Fibroblast of peridontal ligament (primary cell): ENCODE measurements at regions not wholly inside any gene's neighbourhood (a gene's known extent, or its start where the extent isn't known, plus 50 kb on each side); places are given as distances from the start of the nearest gene placed in this dataset.

Experiments
- DNase-seq: peaks from one replicate; pipeline ENCODE4 v3.0.0-alpha.2; 2010; ENCODE audit errors: extremely low read depth

DNA sequence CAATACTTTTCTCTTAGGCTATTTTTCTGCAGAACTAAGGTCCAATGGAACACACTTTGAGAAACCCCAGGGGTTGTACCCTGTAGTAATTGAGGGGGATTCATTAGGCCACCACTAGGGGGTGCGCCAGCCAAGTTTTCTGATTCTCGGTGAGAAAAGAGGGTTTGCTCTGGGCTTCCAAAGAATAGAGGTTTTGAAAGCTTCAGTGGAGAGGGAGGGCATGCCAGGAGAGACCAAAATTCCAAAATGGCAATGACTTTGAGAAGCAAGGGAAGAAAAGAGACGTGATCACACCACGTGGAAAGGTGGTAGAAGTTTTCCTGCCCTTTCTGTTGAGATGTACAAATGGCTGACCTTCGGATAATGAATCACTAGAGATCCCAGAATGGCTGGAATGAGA, 323.3 kb downstream of the RPS6KC1 start:
- DNase-seq = peak; percentile 24

DNA sequence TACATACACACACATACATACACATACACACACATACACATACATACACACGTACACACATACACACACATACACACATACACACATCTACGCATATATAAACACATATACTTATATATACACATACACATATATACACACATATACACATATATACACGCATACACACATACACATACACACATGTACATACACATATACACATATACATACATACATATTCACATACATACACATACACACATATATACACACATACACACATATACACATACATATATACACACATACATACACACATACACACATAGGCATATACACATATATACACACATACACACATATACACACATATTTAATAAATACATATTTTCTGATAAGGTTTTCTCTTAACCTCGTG, 324.0 kb downstream of the RPS6KC1 start:
- DNase-seq = no peak

DNA sequence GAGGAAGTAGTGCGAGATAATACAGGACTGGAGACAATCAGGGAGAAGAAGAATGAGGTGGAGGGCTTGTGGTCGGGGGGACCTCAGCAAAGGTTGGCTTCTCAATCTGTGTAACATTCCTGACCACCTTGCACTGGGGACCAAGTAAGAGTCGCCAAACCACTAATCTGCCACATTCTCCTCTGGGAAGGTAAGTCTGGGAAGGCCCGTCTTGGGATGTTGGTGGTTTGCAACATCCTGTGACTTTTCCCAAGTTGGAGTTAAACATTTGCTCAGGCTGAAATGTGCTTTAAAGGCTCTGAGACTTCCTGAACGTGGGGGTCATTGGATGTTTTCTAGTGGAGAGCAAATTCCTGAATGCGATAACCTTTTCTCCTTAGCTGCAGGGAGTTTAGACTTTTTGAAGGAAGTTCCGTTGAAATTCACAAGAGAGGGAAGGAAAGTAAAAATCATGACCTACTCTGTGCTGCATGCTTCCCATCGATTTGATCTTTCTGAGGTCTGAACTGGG, 325.9 kb downstream of the RPS6KC1 start:
- no peak for DNase-seq

DNA sequence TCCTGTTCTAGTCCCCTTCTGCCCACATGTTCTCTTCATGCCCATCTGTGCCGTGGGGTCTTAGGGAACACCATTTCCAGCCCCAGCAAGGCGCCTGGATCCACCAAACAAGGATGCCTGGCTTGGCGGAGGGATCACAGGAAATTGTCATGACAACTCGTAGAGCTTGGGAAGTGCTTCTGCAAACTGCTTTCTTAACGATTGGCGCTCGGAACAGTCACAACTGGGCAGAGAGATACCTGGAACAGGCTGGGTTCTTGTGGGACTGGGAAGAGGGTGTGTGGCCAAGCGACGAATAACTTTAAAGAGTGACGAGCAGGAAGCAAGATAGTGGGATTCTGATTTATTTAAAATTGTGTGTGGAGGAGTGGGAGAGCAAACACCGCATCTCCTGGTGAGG, 329.8 kb downstream of the RPS6KC1 start:
- DNase-seq = no peak

DNA sequence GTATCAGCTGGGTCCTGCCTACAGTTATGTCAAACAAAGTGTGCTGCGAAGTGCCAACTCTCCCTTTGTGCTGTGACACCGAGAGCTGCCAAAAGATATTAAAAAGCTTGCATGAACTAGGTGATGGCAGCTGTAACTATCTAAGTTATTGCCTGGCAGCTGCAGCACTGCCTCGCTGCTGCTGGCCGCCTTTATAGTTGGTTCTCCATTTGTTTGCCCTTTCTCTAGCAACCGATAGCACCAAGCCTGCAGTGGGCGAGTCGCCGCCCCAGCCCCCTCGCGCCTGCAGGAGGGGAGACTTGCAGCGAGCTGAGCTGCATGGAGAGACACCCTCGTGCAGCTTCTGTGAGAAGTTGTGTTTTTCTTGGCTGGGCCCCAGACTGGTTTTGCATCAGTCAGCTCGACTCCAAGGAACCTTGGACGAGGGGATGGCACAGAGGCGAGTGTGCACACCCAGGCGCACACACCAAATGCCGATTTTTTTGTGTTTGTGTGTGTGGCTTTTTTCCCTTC, 330.6 kb downstream of the RPS6KC1 start:
- no peak for DNase-seq

DNA sequence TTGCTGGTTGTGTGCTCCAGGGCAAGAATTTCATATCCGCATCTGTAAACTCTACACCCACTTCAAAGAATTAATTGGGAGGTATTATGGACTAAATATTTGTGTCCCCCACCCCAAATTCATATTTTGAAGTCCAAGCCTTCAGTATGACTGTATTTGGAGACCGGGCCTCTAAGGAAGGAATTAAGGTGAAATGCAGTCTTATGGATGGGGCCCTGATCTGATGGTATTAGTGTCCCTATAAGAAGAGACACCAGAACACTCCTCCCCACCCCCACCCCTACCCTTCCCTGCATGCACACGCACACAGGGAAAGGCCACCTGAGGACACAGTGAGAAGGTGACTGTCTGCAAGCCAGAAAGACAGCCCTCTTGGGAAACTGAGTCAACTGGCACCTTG, 332.4 kb downstream of the RPS6KC1 start:
- DNase-seq = no peak

DNA sequence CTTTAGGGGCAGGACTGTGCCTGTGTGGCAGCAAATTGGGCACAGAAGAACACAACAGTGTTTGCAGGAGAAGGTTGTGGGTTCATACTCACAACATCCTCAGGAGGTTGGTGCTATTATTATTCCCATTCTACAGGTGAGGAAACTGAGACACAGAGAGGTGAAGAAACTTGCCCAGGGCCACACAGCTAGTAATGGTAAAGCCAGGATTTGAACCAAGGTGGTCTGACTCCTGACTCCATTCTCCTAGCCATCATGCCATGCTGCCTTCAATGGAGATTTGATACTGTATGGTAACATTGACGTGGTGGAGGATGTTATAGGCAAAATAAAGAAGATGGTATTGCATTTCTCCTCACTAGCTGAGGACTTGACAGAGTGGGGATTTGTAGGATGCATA, 334.2 kb downstream of the RPS6KC1 start:
- no peak for DNase-seq

DNA sequence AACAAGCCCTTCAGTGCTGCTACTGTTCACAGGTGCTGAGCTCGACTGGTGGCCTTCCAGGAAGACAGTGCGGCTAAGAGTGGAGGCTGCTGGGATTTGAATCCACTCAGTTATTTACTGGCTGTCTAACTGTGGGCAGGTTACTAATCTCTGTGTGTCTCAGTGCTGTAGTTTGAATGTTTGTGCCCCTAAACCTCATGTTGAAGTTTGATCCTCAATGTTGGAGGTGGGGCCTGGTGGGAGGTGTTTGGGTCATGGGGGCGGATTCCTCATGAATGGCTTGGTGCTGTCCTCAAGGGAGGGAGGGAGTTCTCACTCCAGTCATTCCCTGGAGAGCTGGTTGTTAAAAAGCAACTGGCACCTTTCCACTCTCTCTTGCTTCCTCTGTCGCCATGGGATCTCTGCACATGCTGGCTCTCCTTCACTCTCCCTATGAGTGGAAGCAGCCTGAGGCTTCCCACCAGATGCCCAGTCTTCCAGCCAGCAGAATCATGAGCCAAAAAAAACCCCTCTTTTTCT, 334.8 kb downstream of the RPS6KC1 start:
- DNase-seq = no peak

DNA sequence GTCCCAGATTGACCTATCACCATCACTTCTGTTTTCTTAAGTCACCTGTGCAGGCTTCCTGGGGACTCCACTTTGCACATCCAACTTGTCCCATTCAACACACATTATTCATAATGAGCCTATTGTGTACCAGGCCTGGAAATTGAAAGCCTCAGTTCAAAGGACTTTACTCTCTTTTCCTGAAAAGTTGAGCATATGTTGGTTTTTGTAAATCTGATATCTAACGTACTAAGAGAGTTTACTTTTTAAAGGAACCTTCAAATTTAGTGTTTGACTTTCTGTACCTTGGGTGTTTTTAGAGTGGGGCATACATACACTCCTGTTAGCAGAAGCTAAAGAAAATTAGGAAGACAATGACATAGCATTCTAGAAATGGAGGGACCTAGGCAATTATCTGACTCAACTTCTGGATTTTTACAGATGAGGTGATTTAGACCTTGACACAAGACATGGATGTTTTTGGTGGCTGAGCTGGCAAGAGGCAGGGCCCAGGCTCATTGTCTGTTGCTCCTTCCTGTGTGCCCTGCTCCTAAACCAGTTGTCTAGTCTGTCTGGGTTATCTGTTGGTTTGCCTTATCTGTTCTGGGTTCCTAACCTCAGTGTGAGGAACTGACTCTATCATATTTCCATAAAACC, 336.5 kb downstream of the RPS6KC1 start:
- DNase-seq = no peak

DNA sequence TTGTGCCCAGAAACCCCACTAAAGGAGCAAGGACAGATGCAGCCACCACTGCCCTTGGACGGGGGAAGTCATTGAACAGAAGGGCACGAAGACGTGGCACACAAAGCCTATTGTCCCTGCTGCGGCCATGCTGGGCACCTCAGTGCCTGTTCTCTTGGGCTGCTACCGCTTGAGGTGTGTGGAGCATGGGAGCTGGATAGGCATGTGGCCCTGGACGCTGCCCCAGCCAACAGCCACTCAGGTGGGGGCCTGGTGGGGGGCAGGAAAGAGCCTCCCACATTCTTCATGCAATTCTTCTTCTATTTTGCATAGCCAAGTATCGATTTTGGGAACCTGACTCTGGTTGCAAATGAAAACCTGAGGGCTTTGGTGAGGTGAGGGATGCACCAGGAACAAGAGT, 337.2 kb downstream of the RPS6KC1 start:
- DNase-seq = no peak

DNA sequence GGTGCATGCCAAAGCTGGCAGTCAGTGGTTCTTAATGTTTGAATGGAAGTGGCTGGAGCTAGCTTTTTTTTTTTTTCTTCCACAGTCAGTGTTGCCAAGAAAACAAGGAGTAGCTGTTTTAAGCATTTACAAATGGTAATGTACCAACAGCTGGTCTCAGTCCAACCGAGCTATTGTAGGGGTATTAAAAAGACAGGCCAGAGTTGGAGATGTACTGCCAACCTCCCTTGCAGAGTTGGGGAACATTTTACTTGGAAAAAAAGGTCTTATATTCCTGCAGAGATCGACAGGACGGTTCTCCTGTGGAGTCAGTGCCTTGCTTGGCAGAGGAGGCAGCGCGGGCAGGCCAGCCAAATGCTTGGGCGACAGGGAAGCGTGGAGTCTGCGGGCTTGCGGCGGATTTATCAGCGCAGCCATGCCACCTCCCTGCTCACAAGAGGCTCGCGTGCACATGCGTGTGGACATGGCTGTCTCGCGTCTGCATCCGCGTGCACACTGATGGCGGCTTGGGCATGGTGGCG, 338.1 kb downstream of the RPS6KC1 start:
- DNase-seq = no peak

DNA sequence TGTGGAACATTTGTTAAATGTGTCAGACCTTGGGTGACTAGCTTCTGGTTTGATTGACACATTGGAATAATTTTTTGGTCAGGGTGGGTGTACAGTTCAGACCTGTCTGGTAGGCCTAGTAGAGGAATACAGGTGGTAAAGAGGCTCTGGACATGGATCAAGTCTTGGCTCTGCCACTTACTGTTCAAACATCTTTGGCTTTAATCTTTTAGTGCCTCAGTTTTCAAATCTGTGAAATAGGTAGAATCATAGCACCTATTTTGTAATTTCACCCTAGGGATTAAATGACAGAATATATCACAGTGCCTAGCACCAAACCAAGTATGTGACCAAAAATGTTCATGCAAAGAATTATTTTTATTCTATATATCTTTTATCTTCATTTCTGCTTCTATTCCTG, 340.4 kb downstream of the RPS6KC1 start:
- DNase-seq = no peak

DNA sequence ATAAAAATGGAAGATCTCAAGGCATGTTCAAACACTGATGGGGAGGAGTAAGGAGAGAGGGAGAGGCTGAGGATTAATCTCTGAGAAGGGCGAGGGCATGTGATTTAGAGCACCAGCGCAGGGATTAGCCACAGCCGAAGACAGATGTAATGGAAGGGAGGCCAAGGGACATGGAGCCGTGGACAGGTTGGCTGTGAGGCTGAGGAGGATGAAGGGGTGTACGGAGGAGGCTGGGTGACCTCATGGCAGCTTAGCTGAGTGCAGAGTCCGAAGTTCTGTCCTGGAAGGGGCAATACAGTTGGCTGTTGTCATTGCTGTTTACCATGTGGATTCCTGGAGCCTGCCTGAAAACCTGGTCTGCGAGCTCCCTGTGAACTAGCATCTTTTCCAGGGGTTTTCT, 342.8 kb downstream of the RPS6KC1 start:
- no peak for DNase-seq

DNA sequence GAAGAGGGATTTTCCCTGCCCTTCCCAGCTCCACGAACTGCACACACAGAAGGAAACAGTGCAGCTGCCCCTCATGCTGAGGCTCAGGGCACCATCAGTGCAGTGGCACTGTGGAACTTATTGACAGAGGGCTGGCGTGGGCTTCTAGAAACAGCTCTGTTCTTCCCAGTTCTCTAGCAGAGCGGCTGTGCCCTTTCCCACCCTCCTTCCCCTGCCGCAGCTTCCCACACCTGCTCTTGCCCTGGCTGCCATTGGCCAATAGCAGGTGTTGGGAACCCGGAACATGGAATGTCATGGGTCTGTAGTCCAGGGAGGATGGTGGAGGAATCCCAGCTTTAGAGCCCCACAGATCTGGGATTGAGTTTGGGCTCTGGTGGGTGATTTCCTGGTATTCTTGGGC, 343.8 kb downstream of the RPS6KC1 start:
- DNase-seq = no peak

DNA sequence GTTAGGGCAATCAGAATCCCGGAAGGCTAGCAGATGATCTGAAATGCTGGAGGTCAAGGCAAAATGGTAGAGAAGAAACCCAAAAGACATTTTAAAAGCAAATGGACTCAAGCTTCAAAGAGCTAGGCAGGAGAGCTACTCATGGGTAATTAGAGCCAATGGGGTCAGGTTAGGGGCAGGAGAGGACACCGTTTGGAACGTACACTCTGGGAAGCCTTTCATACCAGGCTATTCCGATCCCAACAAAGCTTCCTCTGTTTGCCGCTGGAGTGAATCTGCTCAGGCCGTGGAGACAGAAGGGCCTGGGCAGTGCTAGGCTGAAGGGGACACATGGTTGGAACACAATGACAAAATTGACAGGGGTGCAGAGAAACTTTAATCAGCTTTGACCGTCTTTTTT, 346.6 kb downstream of the RPS6KC1 start:
- no peak for DNase-seq

DNA sequence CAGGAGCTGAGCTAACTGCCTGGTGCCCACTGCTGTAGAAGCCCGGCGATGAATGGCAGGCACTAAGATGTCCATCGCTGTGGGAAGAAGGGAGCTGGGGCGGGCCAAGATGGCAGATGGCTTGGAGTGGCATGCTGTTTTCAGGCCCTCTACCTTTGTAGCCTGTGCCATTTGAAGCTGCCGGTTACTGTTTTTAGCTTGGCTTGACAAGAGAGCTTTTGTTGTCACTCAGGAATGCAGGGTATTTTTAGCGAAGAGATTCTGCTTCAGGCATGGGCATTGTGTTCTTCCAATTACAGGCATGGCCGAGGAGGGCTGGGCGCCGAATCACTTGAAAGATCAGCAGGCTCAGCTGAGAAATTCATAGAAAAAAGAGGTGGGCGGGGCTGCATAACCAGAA, 348.7 kb downstream of the RPS6KC1 start:
- no peak for DNase-seq

DNA sequence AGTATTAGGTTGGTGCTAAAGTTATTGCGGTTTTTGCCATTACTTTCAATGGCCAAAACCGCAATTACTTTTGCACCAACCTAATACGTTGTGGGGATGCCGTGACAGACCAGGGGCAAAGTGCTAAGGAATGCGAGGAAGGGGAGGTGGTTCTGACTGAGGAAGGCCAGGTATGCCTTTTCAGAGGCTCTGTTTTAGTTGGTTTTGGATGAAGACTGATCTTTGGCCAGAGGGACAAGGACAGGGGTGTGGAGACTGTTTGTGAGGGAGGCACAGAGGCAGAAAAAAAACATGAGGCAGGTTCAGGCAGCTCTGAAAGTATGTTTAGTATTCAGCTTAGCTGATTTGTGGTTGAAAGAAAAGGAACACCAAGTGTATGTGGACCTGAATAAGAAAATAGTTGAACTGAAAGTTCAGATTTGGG, 358.2 kb downstream of the RPS6KC1 start:
- DNase-seq = no peak

DNA sequence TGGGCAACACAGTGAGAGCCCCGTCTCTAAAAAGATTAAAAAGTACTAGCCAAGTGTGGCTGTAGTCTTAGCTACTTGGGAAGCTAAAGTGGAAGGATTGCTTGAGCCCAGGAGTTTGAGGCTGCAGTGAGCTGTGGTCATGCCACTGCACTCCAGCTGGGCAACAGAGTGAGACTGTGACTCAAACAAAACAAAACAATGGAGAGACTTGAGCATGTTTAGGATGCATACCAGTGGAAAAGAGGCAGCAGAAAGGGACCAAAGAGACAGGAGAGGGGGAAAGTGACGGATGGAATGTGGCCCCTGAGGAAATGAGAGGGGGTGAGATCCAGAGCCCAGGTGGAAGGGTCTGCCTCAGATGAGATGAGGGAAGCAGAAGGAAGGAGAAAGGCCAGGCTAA, 358.9 kb downstream of the RPS6KC1 start:
- DNase-seq = no peak

DNA sequence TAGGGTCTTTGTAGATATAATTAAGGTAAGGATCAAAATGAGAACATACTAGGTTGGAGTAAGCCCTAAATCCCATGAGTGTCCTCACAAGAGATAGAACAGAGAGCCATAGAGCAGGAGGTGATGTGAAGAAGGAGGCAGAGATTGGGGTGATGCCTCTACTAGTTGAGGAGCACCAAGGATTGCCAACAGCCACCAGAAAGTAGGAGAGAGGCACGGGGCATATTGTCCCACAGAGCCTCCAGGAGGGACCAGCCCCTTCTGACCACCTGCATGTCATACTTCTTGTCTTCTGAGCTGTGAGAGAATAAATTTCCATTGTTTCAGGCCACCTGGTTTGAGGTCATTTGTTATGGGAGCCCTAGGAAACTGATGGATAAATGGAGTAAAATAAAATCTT, 363.3 kb downstream of the RPS6KC1 start:
- DNase-seq = no peak

DNA sequence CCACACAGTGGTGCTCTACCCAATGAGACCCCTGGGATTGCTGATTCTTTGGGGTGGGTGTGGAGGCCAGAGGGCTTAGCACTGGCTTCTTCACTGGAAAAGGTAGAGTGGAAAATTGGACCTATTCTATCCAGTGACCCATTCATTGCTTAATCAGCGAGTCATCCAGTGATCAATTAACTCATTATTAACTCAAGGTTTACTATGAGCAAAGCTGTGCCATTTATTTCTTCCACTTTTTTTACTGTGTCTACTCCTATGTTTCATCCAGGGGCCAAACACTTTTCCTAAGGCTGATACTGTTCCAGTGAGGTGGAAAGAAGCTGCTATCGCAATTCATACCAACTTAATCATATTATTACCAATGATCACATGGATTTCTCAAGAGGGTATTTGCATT, 363.9 kb downstream of the RPS6KC1 start:
- no peak for DNase-seq

DNA sequence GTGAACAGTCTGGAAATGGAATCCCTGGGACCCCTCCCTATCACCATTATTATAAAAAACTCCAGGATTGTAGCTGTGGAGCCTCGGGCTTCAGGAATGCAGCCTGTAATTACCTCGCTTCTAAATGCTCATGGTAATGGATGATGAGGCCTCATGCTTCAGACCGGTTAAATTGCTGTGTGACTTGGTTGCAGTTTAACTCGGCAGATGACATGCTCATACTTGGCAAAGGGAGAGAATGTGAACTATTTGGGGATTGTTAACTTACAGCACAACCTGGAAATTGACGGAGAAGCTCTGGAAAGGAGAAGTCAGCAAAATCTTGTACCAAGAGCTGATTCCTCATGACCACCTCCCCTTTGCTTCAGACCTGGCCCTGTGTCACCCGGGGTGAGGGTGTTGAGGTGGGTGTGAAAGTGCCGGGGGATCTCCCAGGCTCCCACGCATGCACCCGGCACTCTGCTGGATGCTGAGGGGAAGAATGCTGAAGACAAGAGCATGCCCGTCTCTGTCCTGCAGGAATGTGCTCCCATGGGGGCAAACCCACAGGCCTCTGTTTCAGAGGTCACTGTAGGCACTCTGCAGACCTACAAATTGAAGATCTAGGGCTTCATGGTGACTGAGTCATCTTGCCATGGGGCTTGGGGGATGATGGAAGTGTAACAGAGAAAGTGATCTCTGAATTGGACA, 364.8 kb downstream of the RPS6KC1 start:
- DNase-seq = no peak

DNA sequence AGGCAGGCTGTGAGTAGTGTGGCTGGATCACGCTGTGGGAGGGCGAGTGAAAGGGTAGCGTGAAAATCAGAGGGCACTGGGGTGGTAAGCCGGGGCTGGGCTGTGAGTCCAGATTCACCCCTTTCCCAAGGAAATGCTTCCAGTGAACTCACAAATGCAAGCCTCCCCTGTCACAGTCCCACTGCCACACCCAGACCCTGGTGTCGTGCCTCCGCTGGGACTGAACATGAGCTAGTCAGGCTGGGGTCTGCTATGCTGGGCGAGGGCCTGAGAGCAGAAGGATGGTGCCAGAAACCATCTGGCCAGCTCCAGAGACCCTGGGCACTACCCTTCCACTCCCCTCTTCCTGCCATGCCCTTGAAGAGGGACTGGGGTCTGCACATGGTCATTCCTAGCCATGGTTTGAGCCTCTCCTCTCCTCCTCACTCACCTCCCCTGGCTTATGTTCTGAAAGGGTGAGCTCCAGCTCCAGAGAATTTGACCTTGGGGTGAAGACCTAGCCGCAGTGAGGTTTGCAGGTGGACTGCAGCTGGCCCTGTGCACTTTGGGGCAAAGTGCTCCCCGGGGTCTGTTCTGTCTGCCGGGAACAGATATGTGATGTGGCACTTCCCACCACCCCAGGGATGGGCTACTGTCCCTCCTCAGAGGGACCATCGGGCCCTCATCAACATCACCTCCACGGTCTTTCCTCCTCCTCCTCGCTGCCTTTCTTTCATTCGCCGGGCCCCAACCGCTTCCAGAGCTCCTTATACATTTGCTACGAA, 365.6 kb downstream of the RPS6KC1 start:
- DNase-seq = no peak
